ENCODE measurements at regions not wholly inside any gene's neighbourhood (a gene's known extent, or its start where the extent isn't known, plus 50 kb on each side); places are given as distances from the start of the nearest gene placed in this dataset.

- TF ChIP-seq CTCF (IDR thresholded peaks at IDR 0.05; ENCODE audit: borderline replicate concordance, extremely low read depth, low read length, poor library complexity, severe bottlenecking), result no peak
- no peak for TF ChIP-seq EZH2 (IDR thresholded peaks at IDR 0.05; ENCODE audit: borderline replicate concordance, low read depth, low read length, severe bottlenecking)
These were observed 78.4 kb upstream of the TP53I11 start for GRCh38 chr11:45028911-45029682.

Measured in DND-41 (cell line).